HEK293T (cell line): ENCODE measurements at regions not wholly inside any gene's neighbourhood (a gene's known extent, or its start where the extent isn't known, plus 50 kb on each side); places are given as distances from the start of the nearest gene placed in this dataset.

Experiments used
- BHLHE40 ChIP-seq: fragments of 450-650 bp; IDR thresholded peaks from 2 replicates; pipeline ENCODE4 v1.6.1; 2016; ENCODE audit warnings: mild to moderate bottlenecking, moderate library complexity, borderline replicate concordance
- CTBP1 ChIP-seq: fragments of 450-650 bp; IDR thresholded peaks from 2 replicates; pipeline ENCODE4 v1.6.1; 2016; ENCODE audit warnings: borderline replicate concordance
- ELF4 ChIP-seq: fragments of 450-650 bp; IDR thresholded peaks from 2 replicates; pipeline ENCODE4 v1.6.1; 2017; ENCODE audit warnings: antibody characterized with exemption
- FOXA1 ChIP-seq: fragments of 450-650 bp; IDR thresholded peaks from 2 replicates; pipeline ENCODE4 v1.6.1; 2016; ENCODE audit warnings: mild to moderate bottlenecking
- FOXK2 ChIP-seq: fragments of 450-650 bp; IDR thresholded peaks from 2 replicates; pipeline ENCODE4 v1.6.1; 2016; ENCODE audit warnings: mild to moderate bottlenecking
- FOXM1 ChIP-seq: fragments of 450-650 bp; IDR thresholded peaks from 2 replicates; pipeline ENCODE4 v1.6.1; 2017; ENCODE audit warnings: mild to moderate bottlenecking, borderline replicate concordance
- NFRKB ChIP-seq: fragments of 450-650 bp; IDR thresholded peaks from 2 replicates; pipeline ENCODE4 v1.6.1; 2016; ENCODE audit warnings: mild to moderate bottlenecking, moderate library complexity
- PKNOX1 ChIP-seq: fragments of 450-650 bp; IDR thresholded peaks from 2 replicates; pipeline ENCODE4 v1.6.1; 2016
- SP1 ChIP-seq: fragments of 450-650 bp; IDR thresholded peaks from 2 replicates; pipeline ENCODE4 v1.6.1; 2017
- TARDBP ChIP-seq: fragments of 450-650 bp; IDR thresholded peaks from 2 replicates; pipeline ENCODE4 v1.6.1; 2016
- ZNF384 ChIP-seq: fragments of 450-650 bp; IDR thresholded peaks from 2 replicates; pipeline ENCODE4 v1.6.1; 2016

GRCh38 chrX:10756441-10756840 lies 136.1 kb upstream of the MID1 start:
- TF ChIP-seq BHLHE40 = no peak
- no peak for TF ChIP-seq PKNOX1
- no peak for TF ChIP-seq ELF4
- no peak for TF ChIP-seq SP1
- TF ChIP-seq FOXK2 = no peak
- no peak for TF ChIP-seq FOXM1
- no peak for TF ChIP-seq CTBP1
- TF ChIP-seq NFRKB = no peak
- no peak for TF ChIP-seq ZNF384
- no peak for TF ChIP-seq TARDBP
- TF ChIP-seq FOXA1 = no peak
